GM12878 (cell line): ENCODE measurements at regions not wholly inside any gene's neighbourhood (a gene's known extent, or its start where the extent isn't known, plus 50 kb on each side); places are given as distances from the start of the nearest gene placed in this dataset.

Experiments
- ATF7 ChIP-seq: fragments of 450-650 bp; IDR thresholded peaks from 2 replicates; pipeline ENCODE4 v1.6.1; 2016; ENCODE audit warnings: low read depth, mild to moderate bottlenecking
- BCL11A ChIP-seq: IDR thresholded peaks from 2 replicates; pipeline ENCODE4 v1.6.1; 2011; ENCODE audit warnings: low read depth, low read length
- CREM ChIP-seq: IDR thresholded peaks from 2 replicates; pipeline ENCODE4 v1.6.1; 2014; ENCODE audit warnings: antibody characterized with exemption, low read depth
- EED ChIP-seq: sonication (generic); IDR thresholded peaks from 2 replicates; pipeline ENCODE4 v1.6.1; 2016; ENCODE audit warnings: antibody characterized with exemption, low read depth
- EP300 ChIP-seq, 2 experiments: fragments of 150-350 bp in 1 of 2; IDR thresholded peaks; 2 replicates each; pipeline ENCODE4 v1.6.1; 2011 to 2012; ENCODE audit warnings: low read depth in 2 of 2, low read length in 2 of 2, borderline replicate concordance in 1 of 2, improper control_type of control experiment in 1 of 2, inconsistent platforms in 1 of 2; ENCODE audit not compliant: control insufficient read depth in 1 of 2
- EZH2 ChIP-seq: IDR thresholded peaks from 2 replicates; pipeline ENCODE4 v1.6.1; 2012; ENCODE audit warnings: low read depth, mild to moderate bottlenecking, control low read depth, inconsistent platforms, low read length, borderline replicate concordance; ENCODE audit not compliant: control insufficient read depth
- MEF2A ChIP-seq: IDR thresholded peaks from 2 replicates; pipeline ENCODE4 v1.6.1; 2011; ENCODE audit warnings: low read depth, mild to moderate bottlenecking, low read length, moderate library complexity; ENCODE audit not compliant: insufficient read depth
- MTA2 ChIP-seq: fragments of 450-650 bp; IDR thresholded peaks from 2 replicates; pipeline ENCODE4 v1.6.1; 2016; ENCODE audit warnings: low read depth, mild to moderate bottlenecking, moderate library complexity
- MXI1 ChIP-seq: fragments of 150-350 bp; IDR thresholded peaks from 2 replicates; pipeline ENCODE4 v1.6.1; 2011; ENCODE audit warnings: low read depth, mild to moderate bottlenecking, inconsistent platforms, low read length, improper control_type of control experiment
- NFIC ChIP-seq: IDR thresholded peaks from 2 replicates; pipeline ENCODE4 v1.6.1; 2012; ENCODE audit warnings: low read depth, mild to moderate bottlenecking, inconsistent platforms, low read length, moderate library complexity
- SPI1 ChIP-seq: IDR thresholded peaks from 2 replicates; pipeline ENCODE4 v1.6.1; 2011; ENCODE audit warnings: low read depth, mild to moderate bottlenecking, low read length, moderate library complexity, borderline replicate concordance; ENCODE audit not compliant: insufficient read depth
- SREBF2 ChIP-seq: IDR thresholded peaks from 2 replicates; pipeline ENCODE4 v1.6.1; 2012; ENCODE audit warnings: mild to moderate bottlenecking, low read length
- TAF1 ChIP-seq: IDR thresholded peaks from 2 replicates; pipeline ENCODE4 v1.6.1; 2011; ENCODE audit warnings: mild to moderate bottlenecking, low read depth, low read length, borderline replicate concordance
- YY1 ChIP-seq: IDR thresholded peaks from 2 replicates; pipeline ENCODE4 v1.6.1; 2011; ENCODE audit warnings: low read depth, mild to moderate bottlenecking, low read length
- ZNF217 ChIP-seq: fragments of 450-650 bp; IDR thresholded peaks from 2 replicates; pipeline ENCODE4 v1.6.1; 2017; ENCODE audit warnings: antibody characterized with exemption, mild to moderate bottlenecking
- TF ChIP-seq, protein P1 (sequence below): IDR thresholded peaks from 2 replicates; pipeline ENCODE4 v1.6.1; 2012; ENCODE audit warnings: mild to moderate bottlenecking, low read depth, low read length
- TF ChIP-seq, protein P2 (sequence below): IDR thresholded peaks from 2 replicates; pipeline ENCODE4 v1.6.1; 2011; ENCODE audit warnings: low read depth, low read length, improper control_type of control experiment, borderline replicate concordance
- TF ChIP-seq, protein P3 (sequence below): fragments of 450-650 bp; IDR thresholded peaks from 2 replicates; pipeline ENCODE4 v1.6.1; 2017; ENCODE audit warnings: mild to moderate bottlenecking, moderate library complexity
- TF ChIP-seq, protein P4 (sequence below): fragments of 450-650 bp; IDR thresholded peaks from 2 replicates; pipeline ENCODE4 v1.6.1; 2017; ENCODE audit warnings: borderline replicate concordance
- TF ChIP-seq, protein P5 (sequence below): fragments of 450-650 bp; IDR thresholded peaks from 2 replicates; pipeline ENCODE4 v1.6.1; 2016; ENCODE audit warnings: mild to moderate bottlenecking

DNA sequence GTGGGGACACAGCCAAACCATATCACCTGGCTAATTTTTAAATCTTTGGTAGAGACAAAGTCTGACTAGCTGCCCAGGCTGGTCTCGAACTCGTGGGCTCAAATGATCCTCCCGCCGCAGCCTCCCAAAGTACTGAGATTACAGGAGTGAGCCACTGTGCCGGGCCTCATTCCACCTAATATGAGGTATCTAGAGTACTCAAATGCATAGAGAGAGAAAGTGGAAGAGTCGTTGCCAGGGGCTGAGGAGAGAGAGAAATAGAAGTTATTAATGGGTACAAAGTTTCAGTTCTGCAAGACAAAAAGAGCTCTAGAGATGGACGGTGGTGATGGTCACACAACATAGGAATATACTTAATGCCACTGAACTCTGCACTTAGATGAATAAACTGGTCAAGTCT is 119.6 kb downstream of the TOMM20 start (continued):
- TF ChIP-seq, protein P1, sequence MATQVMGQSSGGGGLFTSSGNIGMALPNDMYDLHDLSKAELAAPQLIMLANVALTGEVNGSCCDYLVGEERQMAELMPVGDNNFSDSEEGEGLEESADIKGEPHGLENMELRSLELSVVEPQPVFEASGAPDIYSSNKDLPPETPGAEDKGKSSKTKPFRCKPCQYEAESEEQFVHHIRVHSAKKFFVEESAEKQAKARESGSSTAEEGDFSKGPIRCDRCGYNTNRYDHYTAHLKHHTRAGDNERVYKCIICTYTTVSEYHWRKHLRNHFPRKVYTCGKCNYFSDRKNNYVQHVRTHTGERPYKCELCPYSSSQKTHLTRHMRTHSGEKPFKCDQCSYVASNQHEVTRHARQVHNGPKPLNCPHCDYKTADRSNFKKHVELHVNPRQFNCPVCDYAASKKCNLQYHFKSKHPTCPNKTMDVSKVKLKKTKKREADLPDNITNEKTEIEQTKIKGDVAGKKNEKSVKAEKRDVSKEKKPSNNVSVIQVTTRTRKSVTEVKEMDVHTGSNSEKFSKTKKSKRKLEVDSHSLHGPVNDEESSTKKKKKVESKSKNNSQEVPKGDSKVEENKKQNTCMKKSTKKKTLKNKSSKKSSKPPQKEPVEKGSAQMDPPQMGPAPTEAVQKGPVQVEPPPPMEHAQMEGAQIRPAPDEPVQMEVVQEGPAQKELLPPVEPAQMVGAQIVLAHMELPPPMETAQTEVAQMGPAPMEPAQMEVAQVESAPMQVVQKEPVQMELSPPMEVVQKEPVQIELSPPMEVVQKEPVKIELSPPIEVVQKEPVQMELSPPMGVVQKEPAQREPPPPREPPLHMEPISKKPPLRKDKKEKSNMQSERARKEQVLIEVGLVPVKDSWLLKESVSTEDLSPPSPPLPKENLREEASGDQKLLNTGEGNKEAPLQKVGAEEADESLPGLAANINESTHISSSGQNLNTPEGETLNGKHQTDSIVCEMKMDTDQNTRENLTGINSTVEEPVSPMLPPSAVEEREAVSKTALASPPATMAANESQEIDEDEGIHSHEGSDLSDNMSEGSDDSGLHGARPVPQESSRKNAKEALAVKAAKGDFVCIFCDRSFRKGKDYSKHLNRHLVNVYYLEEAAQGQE, result no peak
- TF ChIP-seq MXI1, result no peak
- no peak for TF ChIP-seq NFIC
- TF ChIP-seq MTA2, result peak; percentile 63; the same call in 1 of the 2 replicates
- peak; percentile 81; the same call in 1 of the 2 replicates for TF ChIP-seq MEF2A
- peak; percentile 86 for TF ChIP-seq EED
- peak; percentile 96 for TF ChIP-seq ZNF217
- 0 out of 2 replicates have a peak, but pooled peaks have one; percentile 30 for TF ChIP-seq CREM
- peak; percentile 59 to 60; a peak in 3 of 4 replicates for TF ChIP-seq EP300 (IDR thresholded peaks at IDR 0.05; ENCODE audit: borderline replicate concordance in 1 of 2, control insufficient read depth in 1 of 2, low read depth in 2 of 2, low read length in 2 of 2)
- no peak for TF ChIP-seq EZH2
- peak; percentile 86 for TF ChIP-seq SPI1
- TF ChIP-seq, protein P2, sequence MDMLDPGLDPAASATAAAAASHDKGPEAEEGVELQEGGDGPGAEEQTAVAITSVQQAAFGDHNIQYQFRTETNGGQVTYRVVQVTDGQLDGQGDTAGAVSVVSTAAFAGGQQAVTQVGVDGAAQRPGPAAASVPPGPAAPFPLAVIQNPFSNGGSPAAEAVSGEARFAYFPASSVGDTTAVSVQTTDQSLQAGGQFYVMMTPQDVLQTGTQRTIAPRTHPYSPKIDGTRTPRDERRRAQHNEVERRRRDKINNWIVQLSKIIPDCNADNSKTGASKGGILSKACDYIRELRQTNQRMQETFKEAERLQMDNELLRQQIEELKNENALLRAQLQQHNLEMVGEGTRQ, result no peak
- no peak for TF ChIP-seq TAF1
- peak; percentile 43; the same call in 1 of the 2 replicates for TF ChIP-seq BCL11A
- TF ChIP-seq, protein P3, sequence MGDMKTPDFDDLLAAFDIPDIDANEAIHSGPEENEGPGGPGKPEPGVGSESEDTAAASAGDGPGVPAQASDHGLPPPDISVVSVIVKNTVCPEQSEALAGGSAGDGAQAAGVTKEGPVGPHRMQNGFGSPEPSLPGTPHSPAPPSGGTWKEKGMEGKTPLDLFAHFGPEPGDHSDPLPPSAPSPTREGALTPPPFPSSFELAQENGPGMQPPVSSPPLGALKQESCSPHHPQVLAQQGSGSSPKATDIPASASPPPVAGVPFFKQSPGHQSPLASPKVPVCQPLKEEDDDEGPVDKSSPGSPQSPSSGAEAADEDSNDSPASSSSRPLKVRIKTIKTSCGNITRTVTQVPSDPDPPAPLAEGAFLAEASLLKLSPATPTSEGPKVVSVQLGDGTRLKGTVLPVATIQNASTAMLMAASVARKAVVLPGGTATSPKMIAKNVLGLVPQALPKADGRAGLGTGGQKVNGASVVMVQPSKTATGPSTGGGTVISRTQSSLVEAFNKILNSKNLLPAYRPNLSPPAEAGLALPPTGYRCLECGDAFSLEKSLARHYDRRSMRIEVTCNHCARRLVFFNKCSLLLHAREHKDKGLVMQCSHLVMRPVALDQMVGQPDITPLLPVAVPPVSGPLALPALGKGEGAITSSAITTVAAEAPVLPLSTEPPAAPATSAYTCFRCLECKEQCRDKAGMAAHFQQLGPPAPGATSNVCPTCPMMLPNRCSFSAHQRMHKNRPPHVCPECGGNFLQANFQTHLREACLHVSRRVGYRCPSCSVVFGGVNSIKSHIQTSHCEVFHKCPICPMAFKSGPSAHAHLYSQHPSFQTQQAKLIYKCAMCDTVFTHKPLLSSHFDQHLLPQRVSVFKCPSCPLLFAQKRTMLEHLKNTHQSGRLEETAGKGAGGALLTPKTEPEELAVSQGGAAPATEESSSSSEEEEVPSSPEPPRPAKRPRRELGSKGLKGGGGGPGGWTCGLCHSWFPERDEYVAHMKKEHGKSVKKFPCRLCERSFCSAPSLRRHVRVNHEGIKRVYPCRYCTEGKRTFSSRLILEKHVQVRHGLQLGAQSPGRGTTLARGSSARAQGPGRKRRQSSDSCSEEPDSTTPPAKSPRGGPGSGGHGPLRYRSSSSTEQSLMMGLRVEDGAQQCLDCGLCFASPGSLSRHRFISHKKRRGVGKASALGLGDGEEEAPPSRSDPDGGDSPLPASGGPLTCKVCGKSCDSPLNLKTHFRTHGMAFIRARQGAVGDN, result peak; percentile 84
- TF ChIP-seq ATF7, result peak; percentile 52
- TF ChIP-seq, protein P4, sequence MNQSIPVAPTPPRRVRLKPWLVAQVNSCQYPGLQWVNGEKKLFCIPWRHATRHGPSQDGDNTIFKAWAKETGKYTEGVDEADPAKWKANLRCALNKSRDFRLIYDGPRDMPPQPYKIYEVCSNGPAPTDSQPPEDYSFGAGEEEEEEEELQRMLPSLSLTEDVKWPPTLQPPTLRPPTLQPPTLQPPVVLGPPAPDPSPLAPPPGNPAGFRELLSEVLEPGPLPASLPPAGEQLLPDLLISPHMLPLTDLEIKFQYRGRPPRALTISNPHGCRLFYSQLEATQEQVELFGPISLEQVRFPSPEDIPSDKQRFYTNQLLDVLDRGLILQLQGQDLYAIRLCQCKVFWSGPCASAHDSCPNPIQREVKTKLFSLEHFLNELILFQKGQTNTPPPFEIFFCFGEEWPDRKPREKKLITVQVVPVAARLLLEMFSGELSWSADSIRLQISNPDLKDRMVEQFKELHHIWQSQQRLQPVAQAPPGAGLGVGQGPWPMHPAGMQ, result no peak
- TF ChIP-seq, protein P5, sequence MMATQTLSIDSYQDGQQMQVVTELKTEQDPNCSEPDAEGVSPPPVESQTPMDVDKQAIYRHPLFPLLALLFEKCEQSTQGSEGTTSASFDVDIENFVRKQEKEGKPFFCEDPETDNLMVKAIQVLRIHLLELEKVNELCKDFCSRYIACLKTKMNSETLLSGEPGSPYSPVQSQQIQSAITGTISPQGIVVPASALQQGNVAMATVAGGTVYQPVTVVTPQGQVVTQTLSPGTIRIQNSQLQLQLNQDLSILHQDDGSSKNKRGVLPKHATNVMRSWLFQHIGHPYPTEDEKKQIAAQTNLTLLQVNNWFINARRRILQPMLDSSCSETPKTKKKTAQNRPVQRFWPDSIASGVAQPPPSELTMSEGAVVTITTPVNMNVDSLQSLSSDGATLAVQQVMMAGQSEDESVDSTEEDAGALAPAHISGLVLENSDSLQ, result no peak
- TF ChIP-seq YY1, result peak; percentile 30; the same call in 1 of the 2 replicates
- TF ChIP-seq SREBF2, result 0 out of 2 replicates have a peak, but pooled peaks have one; percentile 37
